ENCODE measurements at regions not wholly inside any gene's neighbourhood (a gene's known extent, or its start where the extent isn't known, plus 50 kb on each side); places are given as distances from the start of the nearest gene placed in this dataset.

GRCh38 chr6:113767985-113768384 is 89.2 kb upstream of the MARCKS start:
- ChIA-PET CTCF (interaction anchor here (1.5 to 2.0 kb wide), 4 partner anchors 11 to 59 kb away, joined by 3 to 6 read pairs (median 4); no protein-coding TSS in a partner anchor), POLR2A (no interaction called here)
- TF ChIP-seq, protein P1, sequence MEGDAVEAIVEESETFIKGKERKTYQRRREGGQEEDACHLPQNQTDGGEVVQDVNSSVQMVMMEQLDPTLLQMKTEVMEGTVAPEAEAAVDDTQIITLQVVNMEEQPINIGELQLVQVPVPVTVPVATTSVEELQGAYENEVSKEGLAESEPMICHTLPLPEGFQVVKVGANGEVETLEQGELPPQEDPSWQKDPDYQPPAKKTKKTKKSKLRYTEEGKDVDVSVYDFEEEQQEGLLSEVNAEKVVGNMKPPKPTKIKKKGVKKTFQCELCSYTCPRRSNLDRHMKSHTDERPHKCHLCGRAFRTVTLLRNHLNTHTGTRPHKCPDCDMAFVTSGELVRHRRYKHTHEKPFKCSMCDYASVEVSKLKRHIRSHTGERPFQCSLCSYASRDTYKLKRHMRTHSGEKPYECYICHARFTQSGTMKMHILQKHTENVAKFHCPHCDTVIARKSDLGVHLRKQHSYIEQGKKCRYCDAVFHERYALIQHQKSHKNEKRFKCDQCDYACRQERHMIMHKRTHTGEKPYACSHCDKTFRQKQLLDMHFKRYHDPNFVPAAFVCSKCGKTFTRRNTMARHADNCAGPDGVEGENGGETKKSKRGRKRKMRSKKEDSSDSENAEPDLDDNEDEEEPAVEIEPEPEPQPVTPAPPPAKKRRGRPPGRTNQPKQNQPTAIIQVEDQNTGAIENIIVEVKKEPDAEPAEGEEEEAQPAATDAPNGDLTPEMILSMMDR (IDR thresholded peaks at IDR 0.05; ENCODE audit: control extremely low read depth, extremely low read depth, low read depth, missing control alignments): no peak
- no peak for DNase-seq (ENCODE audit: extremely low spot score)

GRCh38 chr6:113772961-113773360 is 84.2 kb upstream of the MARCKS start:
- ChIA-PET CTCF (interaction anchor here (1.5 kb wide), 1 partner anchor 15 kb away, joined by 3 read pairs; no protein-coding TSS in a partner anchor), POLR2A (no interaction called here)
- TF ChIP-seq, protein P1 (IDR thresholded peaks at IDR 0.05; ENCODE audit: control extremely low read depth, extremely low read depth, low read depth, missing control alignments): no peak
- no peak for DNase-seq (ENCODE audit: extremely low spot score)

- ChIA-PET POLR2A (no interaction called here), CTCF (interaction anchor here (1.3 to 1.5 kb wide), 2 partner anchors 14 to 17 kb away, joined by 3 to 5 read pairs; no protein-coding TSS in a partner anchor)
- no peak for DNase-seq (ENCODE audit: extremely low spot score)
- TF ChIP-seq, protein P1 (IDR thresholded peaks at IDR 0.05; ENCODE audit: control extremely low read depth, extremely low read depth, low read depth, missing control alignments): no peak
Measured at GRCh38 chr6:113774127-113774825, 82.9 kb upstream of the MARCKS start.

GRCh38 chr6:113776998-113777397 is 80.1 kb upstream of the MARCKS start:
- no peak for DNase-seq (ENCODE audit: extremely low spot score)
- TF ChIP-seq, protein P1 (IDR thresholded peaks at IDR 0.05; ENCODE audit: control extremely low read depth, extremely low read depth, low read depth, missing control alignments): no peak
- POLR2A ChIA-PET: no interaction called here
- CTCF ChIA-PET: interaction anchor here (2.1 to 2.7 kb wide), 2 partner anchors 17 to 21 kb away, joined by 5 to 10 read pairs; no protein-coding TSS in a partner anchor

GRCh38 chr6:113777601-113778000 is 79.5 kb upstream of the MARCKS start:
- ChIA-PET CTCF (interaction anchor here (1.5 to 2.7 kb wide), 6 partner anchors 10 to 28 kb away, joined by 5 to 10 read pairs (median 7); no protein-coding TSS in a partner anchor), POLR2A (interaction anchor here (0.7 kb wide), 1 partner anchor 21 kb away, joined by 6 read pairs; no protein-coding TSS in a partner anchor)
- TF ChIP-seq, protein P1 (IDR thresholded peaks at IDR 0.05; ENCODE audit: control extremely low read depth, extremely low read depth, low read depth, missing control alignments): no peak
- no peak for DNase-seq (ENCODE audit: extremely low spot score)

DNA sequence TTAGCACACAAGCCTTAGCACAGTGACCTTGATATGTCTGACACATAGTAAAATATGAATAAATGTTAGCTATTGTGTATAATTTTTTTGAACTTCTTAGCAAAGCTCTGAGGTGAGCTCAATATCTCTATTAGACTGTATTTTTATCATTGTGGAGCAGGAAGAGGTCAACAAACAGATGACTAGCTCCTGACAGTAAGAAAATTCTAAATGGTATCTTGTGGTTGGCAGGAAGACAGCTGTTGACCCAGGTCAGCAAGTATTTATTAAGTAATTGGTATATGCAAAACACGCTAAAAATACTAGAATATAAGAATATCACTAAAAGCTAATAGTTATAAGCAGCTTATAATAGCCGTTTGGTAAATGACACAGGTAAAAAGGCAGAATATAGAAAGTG is 77.5 kb upstream of the MARCKS start:
- DNase-seq (ENCODE audit: extremely low spot score): no peak
- TF ChIP-seq, protein P1 (IDR thresholded peaks at IDR 0.05; ENCODE audit: control extremely low read depth, extremely low read depth, low read depth, missing control alignments): no peak
- POLR2A ChIA-PET: no interaction called here
- CTCF ChIA-PET: interaction anchor here (0.8 to 2.7 kb wide), 9 partner anchors 9 to 79 kb away, joined by 3 to 10 read pairs (median 5); no protein-coding TSS in a partner anchor

Measured in GM10248 (cell line).